Activated naive CD4-positive, alpha-beta T cell (primary cell): ENCODE measurements at regions not wholly inside any gene's neighbourhood (a gene's known extent, or its start where the extent isn't known, plus 50 kb on each side); places are given as distances from the start of the nearest gene placed in this dataset.

Experiments used
- DNase-seq, 4 experiments: peaks; one replicate each; lab custom pipeline; 2025; lab: John Stamatoyannopoulos, UW

DNA sequence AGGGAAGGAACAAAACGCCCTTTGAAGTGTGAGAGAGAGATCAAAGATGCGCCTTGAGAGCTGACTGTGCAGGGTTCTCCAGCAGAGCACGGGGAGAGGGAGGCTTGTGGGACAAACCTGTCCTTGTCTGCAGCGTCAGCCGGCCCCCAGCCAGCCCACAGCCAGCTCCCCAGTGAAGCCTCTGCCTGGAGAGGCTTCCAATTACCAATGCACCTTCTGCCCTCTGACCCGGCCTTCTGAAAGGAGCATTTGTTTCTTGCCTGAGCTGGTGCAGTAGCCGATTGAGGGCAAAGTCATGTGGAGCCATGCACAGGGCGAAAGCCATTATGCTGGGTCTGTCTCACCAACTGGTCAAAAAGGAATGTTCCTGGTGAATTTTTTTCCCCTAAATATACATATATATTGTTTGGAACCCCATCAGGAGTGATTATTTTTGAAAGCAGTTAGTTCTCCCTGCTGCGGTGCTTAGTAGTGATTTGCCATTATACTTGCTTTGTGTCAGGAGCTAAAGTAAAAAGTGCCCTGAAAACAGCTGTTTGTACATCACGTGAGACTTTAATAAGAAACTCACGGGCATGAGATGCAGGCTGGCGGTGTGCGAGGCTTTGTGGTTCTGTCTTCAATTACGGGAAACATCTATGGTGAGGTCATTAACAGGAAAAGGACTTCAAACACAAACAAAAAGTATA, 268.6 kb downstream of the KLF6 start:
- DNase-seq = no peak

- DNase-seq = no peak
Measured at GRCh38 chr10:3514691-3515090, 270.3 kb downstream of the KLF6 start.

GRCh38 chr10:3512263-3512662, 272.7 kb downstream of the KLF6 start:
- no peak for DNase-seq

DNA sequence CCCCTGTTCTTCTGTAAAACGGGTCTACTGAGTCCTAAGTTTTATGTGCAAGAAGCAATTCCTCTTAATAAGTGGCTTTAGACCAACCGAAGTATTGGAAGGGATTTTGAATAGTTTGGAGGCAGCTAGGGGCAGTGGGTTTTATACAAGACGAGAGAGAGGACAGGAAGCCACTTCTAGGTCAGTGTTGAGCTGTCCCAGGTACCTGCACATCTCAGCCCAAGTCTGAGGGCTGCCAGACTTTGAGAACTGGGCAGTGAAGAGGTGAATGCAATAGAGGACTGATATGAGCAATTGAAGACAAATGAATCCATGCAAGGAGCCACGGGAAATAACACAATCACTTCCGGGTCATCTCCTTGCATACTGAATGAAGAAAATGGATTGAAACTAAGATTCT, 273.5 kb downstream of the KLF6 start:
- DNase-seq = no peak

DNA sequence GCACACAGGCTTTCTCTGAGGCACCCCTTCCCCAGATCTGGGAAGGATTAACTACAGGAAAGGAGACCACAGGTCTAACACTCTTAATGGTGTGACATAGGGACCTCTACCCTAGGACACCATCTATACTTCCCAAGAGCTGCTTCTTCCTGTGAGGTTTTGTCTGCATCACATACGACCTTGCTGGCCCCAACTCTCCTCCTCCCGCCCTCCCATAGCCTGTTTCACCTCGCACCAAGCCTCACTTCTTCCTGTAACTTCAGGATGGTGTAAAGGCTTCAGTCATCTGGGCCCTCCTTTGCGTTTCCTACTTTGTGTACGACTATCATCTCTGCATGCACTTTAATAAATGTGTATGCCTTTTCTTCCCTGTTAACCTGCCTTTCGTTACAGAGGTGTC, 274.3 kb downstream of the KLF6 start:
- DNase-seq = no peak

DNA sequence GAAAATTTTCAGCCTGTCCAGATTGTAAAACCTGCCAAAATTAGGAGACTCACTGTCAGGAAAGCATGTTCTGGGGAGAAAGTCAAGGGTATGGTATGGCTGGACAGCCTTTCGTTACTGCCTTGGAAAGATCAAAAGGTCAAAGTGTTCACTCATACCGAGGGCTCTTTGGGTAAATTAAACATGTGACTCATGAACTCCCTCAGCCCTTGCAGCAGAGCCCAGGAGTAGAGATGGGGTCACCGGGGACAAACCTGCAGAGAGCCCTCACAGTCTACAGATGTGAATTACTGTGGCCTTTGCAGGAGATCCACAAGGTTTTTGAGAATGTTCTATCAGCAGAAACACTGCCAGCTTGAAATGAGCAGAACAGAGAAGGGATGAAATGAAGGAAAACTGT, 275.7 kb downstream of the KLF6 start:
- DNase-seq = no peak

DNA sequence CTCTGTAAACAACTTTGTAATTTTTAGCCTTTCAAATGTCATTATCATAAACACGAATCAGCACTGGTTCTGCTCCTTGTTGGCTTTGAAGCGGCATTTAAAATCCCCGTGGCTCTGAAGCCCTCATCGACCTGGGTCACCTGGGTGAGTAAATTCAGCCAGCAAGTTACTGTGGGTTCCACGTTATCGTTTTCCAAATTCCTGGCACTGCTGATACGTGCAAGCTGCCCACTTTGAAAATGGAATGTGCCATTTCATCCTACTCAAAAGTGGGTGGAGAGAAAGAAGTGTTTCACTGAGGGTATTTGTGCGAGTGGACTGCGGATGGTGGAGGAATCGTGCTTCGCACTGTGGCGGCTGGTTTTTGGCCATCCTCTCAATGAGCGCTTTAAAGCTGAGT, 281.7 kb downstream of the KLF6 start:
- DNase-seq = no peak

GRCh38 chr10:3502673-3503072, 282.3 kb downstream of the KLF6 start:
- DNase-seq = no peak

- DNase-seq = no peak
Measured at GRCh38 chr10:3500408-3500856, 284.6 kb downstream of the KLF6 start.

- no peak for DNase-seq
Measured at GRCh38 chr10:3499120-3499519, 285.9 kb downstream of the KLF6 start.

DNA sequence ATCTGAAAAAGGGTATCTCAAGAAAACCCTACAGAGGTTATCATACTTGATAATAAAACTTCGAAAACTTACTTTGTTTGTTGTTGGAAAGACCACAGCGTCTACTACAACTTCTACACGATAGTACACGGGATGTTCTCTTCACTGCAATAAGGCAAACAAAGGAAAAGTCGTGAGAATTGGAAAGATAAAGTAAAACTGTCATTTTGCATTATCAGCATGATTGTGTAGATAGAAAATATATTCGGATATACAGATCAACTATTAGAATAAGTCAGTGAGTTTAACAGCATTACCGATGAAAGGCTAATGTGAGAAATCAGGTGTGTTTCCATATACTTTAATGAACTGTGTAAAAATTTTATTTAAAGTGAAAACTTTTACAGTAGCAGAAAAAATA, 287.4 kb downstream of the KLF6 start:
- no peak for DNase-seq

GRCh38 chr10:3496138-3496537, 288.9 kb downstream of the KLF6 start:
- no peak for DNase-seq

GRCh38 chr10:3495281-3495680, 289.7 kb downstream of the KLF6 start:
- no peak for DNase-seq

GRCh38 chr10:3494838-3495230, 290.2 kb downstream of the KLF6 start:
- DNase-seq = no peak

- no peak for DNase-seq
Measured at GRCh38 chr10:3494131-3494837, 290.7 kb downstream of the KLF6 start.

GRCh38 chr10:3493621-3494020, 291.4 kb downstream of the KLF6 start:
- no peak for DNase-seq

DNA sequence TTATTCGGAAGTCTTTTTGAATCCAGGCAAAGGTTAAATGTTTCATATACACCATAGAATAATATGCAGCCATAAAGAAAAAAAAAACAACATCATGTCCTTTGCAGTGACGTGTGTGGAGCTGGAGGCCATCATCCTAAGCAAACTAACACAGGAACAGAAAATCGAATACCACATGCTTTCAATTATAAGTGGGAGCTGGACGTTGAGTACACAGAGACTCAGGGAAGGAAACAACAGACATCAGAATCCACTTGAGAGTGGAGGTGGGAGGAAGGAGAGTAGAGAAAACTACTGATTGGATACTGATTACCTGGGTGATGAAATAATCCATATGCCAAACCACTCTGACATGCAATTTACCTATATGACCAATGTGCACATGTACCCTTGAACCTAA, 293.4 kb downstream of the KLF6 start:
- DNase-seq = no peak

DNA sequence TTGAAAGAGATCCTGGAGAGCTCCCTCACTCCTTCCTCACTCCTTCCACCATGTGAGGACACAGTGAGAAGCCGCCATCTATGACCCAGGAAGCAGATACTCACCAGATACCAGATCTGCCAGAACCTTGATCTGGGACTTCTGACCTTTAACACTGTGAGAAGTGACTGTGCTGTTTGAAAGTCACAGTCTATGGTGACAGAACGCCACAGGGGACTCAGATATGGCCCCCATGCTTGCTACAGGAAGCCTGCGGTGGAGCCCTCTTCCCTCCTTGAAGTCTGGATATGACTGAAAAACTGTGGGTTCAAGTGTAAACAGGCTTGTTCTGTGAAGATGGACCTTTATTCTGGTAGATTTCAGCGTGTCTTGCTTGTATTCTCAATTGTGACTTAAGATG, 297.8 kb downstream of the KLF6 start:
- no peak for DNase-seq

- no peak for DNase-seq
Measured at GRCh38 chr10:3486346-3487065, 298.5 kb downstream of the KLF6 start.

DNA sequence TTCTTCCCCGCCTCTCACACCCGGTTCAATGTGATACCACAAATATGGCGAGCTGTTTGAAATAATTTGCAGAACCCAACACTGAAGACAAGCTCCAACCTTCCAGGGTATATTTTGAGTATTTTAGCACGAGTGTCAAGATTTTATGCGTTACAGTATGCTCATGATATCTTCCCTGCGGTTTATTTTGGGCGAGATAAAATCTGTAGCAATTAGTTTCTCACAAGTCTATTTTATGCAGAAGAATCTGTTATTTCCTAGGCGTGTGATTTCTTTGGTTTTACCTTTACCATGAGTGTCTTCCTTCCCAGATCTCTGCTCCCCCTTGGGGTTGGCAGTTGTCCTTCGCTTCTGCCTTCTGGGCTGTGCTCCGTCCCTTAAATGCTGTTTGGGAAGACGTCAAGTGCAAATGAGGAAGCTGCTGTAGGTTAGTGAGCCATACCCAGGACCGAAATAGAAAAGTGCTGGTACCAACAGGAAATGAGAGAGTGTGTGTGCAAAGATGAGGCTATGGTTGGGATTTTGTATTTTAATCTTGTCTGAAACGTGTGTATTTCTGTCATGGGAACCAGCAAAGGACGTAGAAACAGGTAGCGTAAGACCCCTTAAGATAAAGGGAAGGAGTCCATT, 299.8 kb downstream of the KLF6 start:
- DNase-seq = no peak

- DNase-seq = no peak
Measured at GRCh38 chr10:3484306-3485056, 300.5 kb downstream of the KLF6 start.
